HG03432 (cell line): ENCODE measurements at regions not wholly inside any gene's neighbourhood (a gene's known extent, or its start where the extent isn't known, plus 50 kb on each side); places are given as distances from the start of the nearest gene placed in this dataset.
"Not testable (repeated sequence)": the region's sequence is repeated elsewhere in the genome, so short reads cannot be mapped to it uniquely, and the experiment has no call there.

Experiments
- ATAC-seq: cut with Tn5 transposase; IDR thresholded peaks from one replicate; pipeline ENCODE4 v1.9.1; 2021; ENCODE audit warnings: mild to moderate bottlenecking, moderate library complexity; ENCODE audit not compliant: unreplicated experiment

- ATAC-seq, result no peak
Observed at GRCh38 chr17:33873201-33873617, 381.9 kb upstream of the CCL2 start.

GRCh38 chr17:33874617-33875060 is 380.4 kb upstream of the CCL2 start:
- no peak for ATAC-seq

- ATAC-seq, result no peak
Observed at GRCh38 chr17:33875973-33876372, 379.1 kb upstream of the CCL2 start.

GRCh38 chr17:33882273-33882672 is 372.8 kb upstream of the CCL2 start:
- not testable (repeated sequence) for ATAC-seq

GRCh38 chr17:33882677-33883076 is 372.4 kb upstream of the CCL2 start:
- not testable (repeated sequence) for ATAC-seq

- no peak for ATAC-seq
Observed at GRCh38 chr17:33888455-33888854, 366.6 kb upstream of the CCL2 start.

GRCh38 chr17:33889040-33889439 is 366.0 kb upstream of the CCL2 start:
- ATAC-seq, result no peak

GRCh38 chr17:33889766-33890165 is 365.3 kb upstream of the CCL2 start:
- ATAC-seq, result no peak

GRCh38 chr17:33892717-33893591 is 362.1 kb upstream of the CCL2 start:
- ATAC-seq, result no peak

GRCh38 chr17:33895491-33895890 is 359.6 kb upstream of the CCL2 start:
- no peak for ATAC-seq

- no peak for ATAC-seq
Observed at GRCh38 chr17:33896263-33896662, 358.8 kb upstream of the CCL2 start.

- ATAC-seq, result no peak
Observed at GRCh38 chr17:33901085-33901484, 354.0 kb upstream of the CCL2 start.

- no peak for ATAC-seq
Observed at GRCh38 chr17:33902901-33903449, 352.1 kb upstream of the CCL2 start.

- no peak for ATAC-seq
Observed at GRCh38 chr17:33904476-33904875, 350.6 kb upstream of the CCL2 start.

- no peak for ATAC-seq
Observed at GRCh38 chr17:33905338-33905800, 349.7 kb upstream of the CCL2 start.

- ATAC-seq, result no peak
Observed at GRCh38 chr17:33908363-33909064, 346.6 kb upstream of the CCL2 start.

GRCh38 chr17:33910200-33910857 is 344.8 kb upstream of the CCL2 start:
- no peak for ATAC-seq

GRCh38 chr17:33914125-33914524 is 341.0 kb upstream of the CCL2 start:
- no peak for ATAC-seq

GRCh38 chr17:33922971-33923370 is 332.1 kb upstream of the CCL2 start:
- no peak for ATAC-seq

GRCh38 chr17:33924104-33924503 is 331.0 kb upstream of the CCL2 start:
- ATAC-seq, result no peak

- no peak for ATAC-seq
Observed at GRCh38 chr17:33925649-33926048, 329.4 kb upstream of the CCL2 start.
